ENCODE measurements at regions not wholly inside any gene's neighbourhood (a gene's known extent, or its start where the extent isn't known, plus 50 kb on each side); places are given as distances from the start of the nearest gene placed in this dataset.

DNA sequence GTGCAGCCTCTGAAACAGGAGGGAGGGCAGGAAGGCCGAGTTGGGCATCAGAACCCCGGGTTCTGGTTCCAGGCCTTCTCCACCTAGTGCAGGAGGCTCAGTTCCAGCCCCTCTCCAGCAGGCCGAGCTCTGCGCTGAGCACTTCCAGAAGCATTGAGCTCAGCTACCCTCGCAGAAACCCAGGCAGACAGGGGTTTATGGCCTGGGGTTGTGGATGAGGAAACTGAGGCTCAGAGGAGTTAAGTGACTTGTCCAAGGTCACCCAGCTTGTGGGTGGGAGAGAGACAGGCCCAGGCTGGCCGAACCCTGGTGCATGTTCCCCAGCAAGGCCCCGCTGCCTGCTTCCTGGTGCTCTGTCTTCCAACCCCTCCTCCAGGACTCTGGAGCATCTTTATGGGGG, 348.9 kb downstream of the PTPRU start:
- no peaks in the 10 kb centered on the region for H3K27me3 ChIP-seq (ENCODE audit: insufficient read depth, low read length)
- H4K20me1 ChIP-seq (ENCODE audit: insufficient read depth) = no peaks in the 10 kb centered on the region
- ChIA-PET RAD21 (ENCODE audit: low non-redundant PET in 1 of 2, low total read pairs in 2 of 2, uncharacterized antibody in 2 of 2, unreplicated experiment in 2 of 2) (no interaction called here), POLR2A (no interaction called here), CTCF (no interaction called here)
- peaks cover 0 to 1% of the 10 kb centered on the region in 2 experiments; a peak in 1 of 4 replicates for H3K4me1 ChIP-seq (ENCODE audit: control insufficient read depth in 1 of 2, insufficient read depth in 2 of 2, low read length in 2 of 2)
- BruUV-seq (replicated peaks) = no TSS peak
- H3K9me3 ChIP-seq (ENCODE audit: control insufficient read depth in 1 of 2, insufficient read depth in 1 of 2, low read depth in 1 of 2, low read length in 2 of 2) = no peaks in the 10 kb centered on the region
- intact Hi-C loops (cut with micrococcal nuclease) = no loop called here
- DNase-seq (ENCODE audit: low read depth, low spot score) (no peak), ATAC-seq (no peak)
- no peak for TF ChIP-seq RAD21 (IDR thresholded peaks at IDR 0.05; ENCODE audit: low read depth)
- no peak for TF ChIP-seq CEBPB (IDR thresholded peaks at IDR 0.05; ENCODE audit: low read depth)
- no peak for TF ChIP-seq TCF7L2 (IDR thresholded peaks at IDR 0.05; ENCODE audit: borderline replicate concordance, extremely low read depth, insufficient read depth, insufficient read length)
- TF ChIP-seq SRF (IDR thresholded peaks at IDR 0.05; ENCODE audit: low read depth) = no peak
- no peak for TF ChIP-seq EZH2 (IDR thresholded peaks at IDR 0.05)
- TF ChIP-seq POLR2AphosphoS5 (IDR thresholded peaks at IDR 0.05; ENCODE audit: low read depth, low read length) = no peak
- TF ChIP-seq EGR1 (IDR thresholded peaks at IDR 0.05; ENCODE audit: low read depth) = no peak
- TF ChIP-seq SIN3A (IDR thresholded peaks at IDR 0.05; ENCODE audit: low read depth) = no peak
- no peak for TF ChIP-seq ELF1 (IDR thresholded peaks at IDR 0.05; ENCODE audit: borderline replicate concordance, low read depth)
- no peak for TF ChIP-seq JUND (IDR thresholded peaks at IDR 0.05)
- no peak for TF ChIP-seq ZNF274 (IDR thresholded peaks at IDR 0.05; ENCODE audit: low read depth, low read length)
- TF ChIP-seq FOSL1 (IDR thresholded peaks at IDR 0.05; ENCODE audit: low read depth) = no peak
- H3K27ac ChIP-seq (ENCODE audit: low read depth, low read length) = no peak overlapping the region
- H3K4me3 ChIP-seq (replicated peaks in 1 of 2; ENCODE audit: low read depth in 1 of 2, low read length in 2 of 2) = no peak overlapping the region
- no peak overlapping the region for H3K4me2 ChIP-seq (ENCODE audit: low read length)
- no peaks in the 10 kb centered on the region for H3K36me3 ChIP-seq (ENCODE audit: control insufficient read depth in 1 of 2, insufficient read depth in 2 of 2, low read length in 2 of 2)
- no peak overlapping the region for H3K9ac ChIP-seq (ENCODE audit: low read length)
- no peak overlapping the region for H2AFZ ChIP-seq (ENCODE audit: low read depth, low read length, poor library complexity, severe bottlenecking)
- no peaks in the 10 kb centered on the region for H3K9me2 ChIP-seq (ENCODE audit: insufficient read depth)
- H3K79me2 ChIP-seq (ENCODE audit: insufficient read depth, low read length) = no peaks in the 10 kb centered on the region

DNA sequence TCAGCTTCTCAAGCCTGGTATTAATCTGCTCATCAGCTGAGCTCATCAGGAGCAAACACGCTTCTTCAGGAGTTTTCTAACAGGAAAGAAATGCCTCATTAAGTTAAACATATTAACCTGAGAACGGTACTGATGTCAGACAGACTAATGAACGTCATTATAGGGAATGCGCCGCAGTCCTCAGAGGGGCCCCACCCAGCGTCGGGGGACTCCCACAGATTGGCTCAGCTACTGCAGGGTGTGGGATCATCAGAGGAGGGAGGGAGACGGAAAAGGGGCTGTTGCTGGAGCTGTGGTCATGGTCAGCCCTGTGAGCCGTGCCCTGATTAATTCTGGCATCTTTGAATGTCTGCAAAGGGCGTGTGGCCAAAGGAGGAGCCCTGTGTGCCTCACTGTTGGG, 348.5 kb downstream of the PTPRU start:
- Histone ChIP-seq H3K4me1 (ENCODE audit: control insufficient read depth in 1 of 2, insufficient read depth in 2 of 2, low read length in 2 of 2) (peaks cover 0 to 5% of the 10 kb centered on the region in 2 experiments; a peak in 1 of 4 replicates), H3K9me3 (ENCODE audit: control insufficient read depth in 1 of 2, insufficient read depth in 1 of 2, low read depth in 1 of 2, low read length in 2 of 2) (no peaks in the 10 kb centered on the region), H3K9me2 (ENCODE audit: insufficient read depth) (no peaks in the 10 kb centered on the region), H3K27ac (ENCODE audit: low read depth, low read length) (no peak overlapping the region), H3K4me2 (ENCODE audit: low read length) (no peak overlapping the region), H4K20me1 (ENCODE audit: insufficient read depth) (no peaks in the 10 kb centered on the region), H3K79me2 (ENCODE audit: insufficient read depth, low read length) (no peaks in the 10 kb centered on the region), H3K27me3 (ENCODE audit: insufficient read depth, low read length) (no peaks in the 10 kb centered on the region), H3K9ac (ENCODE audit: low read length) (no peak overlapping the region), H3K36me3 (ENCODE audit: control insufficient read depth in 1 of 2, insufficient read depth in 2 of 2, low read length in 2 of 2) (no peaks in the 10 kb centered on the region), H2AFZ (ENCODE audit: low read depth, low read length, poor library complexity, severe bottlenecking) (no peak overlapping the region), H3K4me3 (replicated peaks in 1 of 2; ENCODE audit: low read depth in 1 of 2, low read length in 2 of 2) (no peak overlapping the region)
- CTCF ChIA-PET = no interaction called here
- ATAC-seq = no peak
- intact Hi-C loops (cut with micrococcal nuclease) = no loop called here
- no peak for DNase-seq (ENCODE audit: low read depth, low spot score)
- POLR2A ChIA-PET = no interaction called here
- RAD21 ChIA-PET (ENCODE audit: low non-redundant PET in 1 of 2, low total read pairs in 2 of 2, uncharacterized antibody in 2 of 2, unreplicated experiment in 2 of 2) = no interaction called here
- no TSS peak for BruUV-seq (replicated peaks)
- TF ChIP-seq RAD21 (IDR thresholded peaks at IDR 0.05; ENCODE audit: low read depth) (no peak), POLR2A (IDR thresholded peaks at IDR 0.05; ENCODE audit: borderline replicate concordance, extremely low read depth, insufficient read depth, insufficient read length) (no peak), POLR2AphosphoS5 (IDR thresholded peaks at IDR 0.05; ENCODE audit: low read depth, low read length) (no peak), TCF7L2 (IDR thresholded peaks at IDR 0.05; ENCODE audit: borderline replicate concordance, extremely low read depth, insufficient read depth, insufficient read length) (no peak), SP1 (IDR thresholded peaks at IDR 0.05; ENCODE audit: low read depth) (no peak), EGR1 (IDR thresholded peaks at IDR 0.05; ENCODE audit: low read depth) (no peak), CEBPB (IDR thresholded peaks at IDR 0.05; ENCODE audit: low read depth) (no peak), SIN3A (IDR thresholded peaks at IDR 0.05; ENCODE audit: low read depth) (no peak), FOSL1 (IDR thresholded peaks at IDR 0.05; ENCODE audit: low read depth) (no peak), YY1 (IDR thresholded peaks at IDR 0.05; ENCODE audit: extremely low read depth, insufficient replicate concordance, low read depth, low read length) (no peak)
- TF ChIP-seq, protein P1, sequence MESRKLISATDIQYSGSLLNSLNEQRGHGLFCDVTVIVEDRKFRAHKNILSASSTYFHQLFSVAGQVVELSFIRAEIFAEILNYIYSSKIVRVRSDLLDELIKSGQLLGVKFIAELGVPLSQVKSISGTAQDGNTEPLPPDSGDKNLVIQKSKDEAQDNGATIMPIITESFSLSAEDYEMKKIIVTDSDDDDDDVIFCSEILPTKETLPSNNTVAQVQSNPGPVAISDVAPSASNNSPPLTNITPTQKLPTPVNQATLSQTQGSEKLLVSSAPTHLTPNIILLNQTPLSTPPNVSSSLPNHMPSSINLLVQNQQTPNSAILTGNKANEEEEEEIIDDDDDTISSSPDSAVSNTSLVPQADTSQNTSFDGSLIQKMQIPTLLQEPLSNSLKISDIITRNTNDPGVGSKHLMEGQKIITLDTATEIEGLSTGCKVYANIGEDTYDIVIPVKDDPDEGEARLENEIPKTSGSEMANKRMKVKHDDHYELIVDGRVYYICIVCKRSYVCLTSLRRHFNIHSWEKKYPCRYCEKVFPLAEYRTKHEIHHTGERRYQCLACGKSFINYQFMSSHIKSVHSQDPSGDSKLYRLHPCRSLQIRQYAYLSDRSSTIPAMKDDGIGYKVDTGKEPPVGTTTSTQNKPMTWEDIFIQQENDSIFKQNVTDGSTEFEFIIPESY (IDR thresholded peaks at IDR 0.05; ENCODE audit: extremely low read depth, insufficient replicate concordance, low read length) = no peak
- TF ChIP-seq, protein P2, sequence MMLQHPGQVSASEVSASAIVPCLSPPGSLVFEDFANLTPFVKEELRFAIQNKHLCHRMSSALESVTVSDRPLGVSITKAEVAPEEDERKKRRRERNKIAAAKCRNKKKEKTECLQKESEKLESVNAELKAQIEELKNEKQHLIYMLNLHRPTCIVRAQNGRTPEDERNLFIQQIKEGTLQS (IDR thresholded peaks at IDR 0.05) = no peak
- TF ChIP-seq, protein P3, sequence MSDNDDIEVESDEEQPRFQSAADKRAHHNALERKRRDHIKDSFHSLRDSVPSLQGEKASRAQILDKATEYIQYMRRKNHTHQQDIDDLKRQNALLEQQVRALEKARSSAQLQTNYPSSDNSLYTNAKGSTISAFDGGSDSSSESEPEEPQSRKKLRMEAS (IDR thresholded peaks at IDR 0.05) = no peak

Data from HCT116 (cell line).